ENCODE measurements at regions not wholly inside any gene's neighbourhood (a gene's known extent, or its start where the extent isn't known, plus 50 kb on each side); places are given as distances from the start of the nearest gene placed in this dataset.
"Not testable (repeated sequence)": the region's sequence is repeated elsewhere in the genome, so short reads cannot be mapped to it uniquely, and the experiment has no call there.

DNA sequence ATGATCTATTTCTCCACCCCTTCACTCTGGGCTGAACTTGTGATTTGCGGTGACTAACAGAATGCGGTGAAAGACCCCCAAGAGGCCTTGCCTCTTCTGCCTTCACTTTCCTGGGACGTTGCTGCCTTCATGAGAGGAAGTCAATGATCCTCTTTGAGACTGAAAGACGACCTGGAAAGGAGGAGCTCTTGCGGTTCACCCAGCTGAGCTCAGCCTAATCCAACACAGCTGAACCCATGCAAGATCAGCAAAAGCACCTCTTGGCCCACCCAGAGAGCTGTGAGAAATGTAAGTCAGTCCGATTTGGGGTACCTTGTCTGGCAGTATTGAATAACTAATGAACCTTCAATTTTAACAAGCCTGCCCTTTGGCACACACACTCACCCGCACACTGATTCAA is 767.4 kb upstream of the TPTE start:
- Histone ChIP-seq H3K9me1 (ENCODE audit: control insufficient read depth, insufficient read depth, low read length) (no peaks in the 10 kb centered on the region), H3K4me1 (replicated peaks in 1 of 2; ENCODE audit: control insufficient read depth in 2 of 2, insufficient read depth in 2 of 2, low read length in 2 of 2) (no peaks in the 10 kb centered on the region), H3K9me3 (replicated peaks; ENCODE audit: control insufficient read depth, insufficient read depth, low read depth, low read length) (no peaks in the 10 kb centered on the region), H3K79me2 (ENCODE audit: control insufficient read depth, insufficient read depth, low read length) (no peaks in the 10 kb centered on the region), H2AFZ (ENCODE audit: low read depth, low read length) (no peak overlapping the region), H3K4me3 (no peak overlapping the region), H3K36me3 (ENCODE audit: control insufficient read depth, insufficient read depth, low read length) (no peaks in the 10 kb centered on the region), H3K27ac (ENCODE audit: extremely low read depth, low read depth, low read length) (no peak overlapping the region), H3K4me2 (ENCODE audit: insufficient read depth, low read length) (no peak overlapping the region), H4K20me1 (replicated peaks; ENCODE audit: control insufficient read depth, insufficient read depth, low read length) (no peaks in the 10 kb centered on the region), H3K9ac (ENCODE audit: insufficient read depth in 1 of 2, low read depth in 2 of 2, low read length in 2 of 2) (no peak overlapping the region), H3K27me3 (ENCODE audit: control insufficient read depth in 2 of 2, insufficient read depth in 2 of 2, low read length in 2 of 2) (peaks cover 3 to 9% of the 10 kb centered on the region in 2 experiments; a peak in 3 of 5 replicates)
- intact Hi-C loops (cut with micrococcal nuclease): no loop called here
- no peak for TF ChIP-seq MTA3 (IDR thresholded peaks at IDR 0.05; ENCODE audit: borderline replicate concordance)
- no peak for TF ChIP-seq DIDO1 (tag; IDR thresholded peaks at IDR 0.05; ENCODE audit: low read depth)
- TF ChIP-seq ZSCAN32 (CRISPR knock-in tag; IDR thresholded peaks at IDR 0.05): no peak
- TF ChIP-seq, protein P1, sequence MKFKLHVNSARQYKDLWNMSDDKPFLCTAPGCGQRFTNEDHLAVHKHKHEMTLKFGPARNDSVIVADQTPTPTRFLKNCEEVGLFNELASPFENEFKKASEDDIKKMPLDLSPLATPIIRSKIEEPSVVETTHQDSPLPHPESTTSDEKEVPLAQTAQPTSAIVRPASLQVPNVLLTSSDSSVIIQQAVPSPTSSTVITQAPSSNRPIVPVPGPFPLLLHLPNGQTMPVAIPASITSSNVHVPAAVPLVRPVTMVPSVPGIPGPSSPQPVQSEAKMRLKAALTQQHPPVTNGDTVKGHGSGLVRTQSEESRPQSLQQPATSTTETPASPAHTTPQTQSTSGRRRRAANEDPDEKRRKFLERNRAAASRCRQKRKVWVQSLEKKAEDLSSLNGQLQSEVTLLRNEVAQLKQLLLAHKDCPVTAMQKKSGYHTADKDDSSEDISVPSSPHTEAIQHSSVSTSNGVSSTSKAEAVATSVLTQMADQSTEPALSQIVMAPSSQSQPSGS (CRISPR knock-in tag; IDR thresholded peaks at IDR 0.05): no peak
- no peak for TF ChIP-seq KLF13 (tag; IDR thresholded peaks at IDR 0.05; ENCODE audit: borderline replicate concordance, low read depth)
- no peak for TF ChIP-seq POLR2A (conservative IDR thresholded peaks at IDR 0.05)
- no peak for TF ChIP-seq CC2D1A (IDR thresholded peaks at IDR 0.05)
- no peak for TF ChIP-seq ZNF121 (CRISPR knock-in tag; conservative IDR thresholded peaks at IDR 0.05)
- in situ Hi-C loops (cut with MboI): no loop called here
- ChIA-PET POLR2A (no interaction called here), CTCF (ENCODE audit: low intra/inter-chr PET ratio) (no interaction called here)
- no TSS peak for BruUV-seq (replicated peaks)
- DNase-seq (ENCODE audit: extremely low read depth in 1 of 4, low spot score in 3 of 4) (no peak), ATAC-seq (no peak), FAIRE-seq (no peak)
- WGBS (ENCODE audit: insufficient coverage, low coverage, missing lambda C conversion rate): 0% methylated on average over 7 of the region's 7 CpGs

DNA sequence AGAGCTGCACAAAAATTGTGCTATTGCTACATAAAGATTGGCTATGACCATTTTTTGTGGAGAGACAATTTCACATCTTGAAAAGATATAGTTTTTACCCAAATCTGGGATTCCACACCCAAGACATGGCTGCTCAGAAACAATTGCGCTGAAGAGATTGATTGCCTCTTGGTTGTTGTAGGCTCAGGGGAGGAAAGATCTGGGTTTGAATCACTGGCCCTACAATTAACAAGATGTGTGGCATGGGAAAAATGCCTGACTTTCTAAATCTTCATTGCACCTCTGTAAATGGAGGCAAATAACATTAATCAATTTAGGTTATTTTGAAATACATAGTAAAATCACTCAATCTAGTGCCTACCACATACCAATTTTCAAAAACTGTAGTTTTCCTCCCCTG is 766.9 kb upstream of the TPTE start:
- H3K4me2 ChIP-seq (ENCODE audit: insufficient read depth, low read length); H3K4me3 ChIP-seq; H3K4me1 ChIP-seq (replicated peaks in 1 of 2; ENCODE audit: control insufficient read depth in 2 of 2, insufficient read depth in 2 of 2, low read length in 2 of 2); H3K79me2 ChIP-seq (ENCODE audit: control insufficient read depth, insufficient read depth, low read length); ATAC-seq; in situ Hi-C loops (cut with MboI); BruUV-seq (replicated peaks); intact Hi-C loops (cut with micrococcal nuclease); H3K9me1 ChIP-seq (ENCODE audit: control insufficient read depth, insufficient read depth, low read length); CTCF ChIA-PET (ENCODE audit: low intra/inter-chr PET ratio); H3K27ac ChIP-seq (ENCODE audit: extremely low read depth, low read depth, low read length); DNase-seq (ENCODE audit: extremely low read depth in 1 of 4, low spot score in 3 of 4); H3K36me3 ChIP-seq (ENCODE audit: control insufficient read depth, insufficient read depth, low read length); FAIRE-seq; H3K27me3 ChIP-seq (ENCODE audit: control insufficient read depth in 2 of 2, insufficient read depth in 2 of 2, low read length in 2 of 2); H2AFZ ChIP-seq (ENCODE audit: low read depth, low read length); POLR2A ChIA-PET; H3K9ac ChIP-seq (ENCODE audit: insufficient read depth in 1 of 2, low read depth in 2 of 2, low read length in 2 of 2); H4K20me1 ChIP-seq (replicated peaks; ENCODE audit: control insufficient read depth, insufficient read depth, low read length); H3K9me3 ChIP-seq (replicated peaks; ENCODE audit: control insufficient read depth, insufficient read depth, low read depth, low read length): not testable (repeated sequence)
- 0% methylated on average over 1 of the region's 1 CpG for WGBS (ENCODE audit: insufficient coverage, low coverage, missing lambda C conversion rate)
